ENCODE measurements at regions not wholly inside any gene's neighbourhood (a gene's known extent, or its start where the extent isn't known, plus 50 kb on each side); places are given as distances from the start of the nearest gene placed in this dataset.

GRCh38 chr10:112871021-112871420, 79.0 kb upstream of the TCF7L2 start:
- no peak overlapping the region for H3K27ac ChIP-seq
- DNase-seq (no peak), ATAC-seq (no peak)
- peaks cover 0 to 3% (median 0%) of the 10 kb centered on the region in 12 donors for H3K4me1 ChIP-seq
- no peaks in the 10 kb centered on the region for H3K27me3 ChIP-seq
- no peak overlapping the region for H3K4me3 ChIP-seq
- peaks cover 0 to 25% (median 6%) of the 10 kb centered on the region in 12 donors for H3K9me3 ChIP-seq
- intact Hi-C loops (cut with DNase I): no loop called here
- TF ChIP-seq CTCF (IDR thresholded peaks at IDR 0.05) (no peak), POLR2A (IDR thresholded peaks at IDR 0.05) (no peak)
- WGBS, 4 donors: 75 to 100% (median 92%) methylated on average over 1 of the region's 1 CpG
- no peaks in the 10 kb centered on the region for H3K36me3 ChIP-seq

DNA sequence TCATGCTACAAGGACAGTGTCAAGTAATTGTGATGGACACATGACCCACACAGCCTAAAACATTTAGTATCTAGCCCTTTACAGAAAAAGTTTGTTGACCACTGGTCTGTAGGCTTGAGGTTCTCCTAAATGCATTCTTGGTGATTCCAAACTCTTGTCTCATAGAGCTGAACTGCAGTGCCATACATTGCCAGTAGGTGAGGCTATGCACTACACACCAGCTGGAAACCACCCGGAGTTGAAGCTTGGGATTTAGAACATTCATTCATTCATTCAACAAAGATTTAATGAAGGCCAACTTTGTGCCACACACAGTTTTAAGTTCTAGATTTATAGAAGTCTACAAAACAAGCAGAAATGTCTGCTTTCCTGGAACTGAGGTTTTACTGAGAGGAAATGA, 77.3 kb upstream of the TCF7L2 start:
- peak in 3 of 12 donors; percentile 10 to 26 (median 21) for TF ChIP-seq CTCF (IDR thresholded peaks at IDR 0.05)
- no peak for TF ChIP-seq POLR2A (IDR thresholded peaks at IDR 0.05)
- DNase-seq (no peak), ATAC-seq (no peak)
- no peaks in the 10 kb centered on the region for H3K27me3 ChIP-seq
- no peak overlapping the region for H3K27ac ChIP-seq
- H3K9me3 ChIP-seq: peaks cover 0 to 25% (median 6%) of the 10 kb centered on the region in 12 donors
- peaks cover 0 to 6% (median 0%) of the 10 kb centered on the region in 12 donors for H3K4me1 ChIP-seq
- no peaks in the 10 kb centered on the region for H3K36me3 ChIP-seq
- 85 to 90% (median 86%) methylated on average over 1 of the region's 1 CpG for WGBS, 4 donors
- H3K4me3 ChIP-seq: no peak overlapping the region
- intact Hi-C loops (cut with DNase I): no loop called here

GRCh38 chr10:112873541-112873940, 76.5 kb upstream of the TCF7L2 start:
- 77 to 92% (median 82%) methylated on average over 1 of the region's 1 CpG for WGBS, 4 donors
- H3K4me3 ChIP-seq: no peak overlapping the region
- H3K27ac ChIP-seq: no peak overlapping the region
- H3K4me1 ChIP-seq: peaks cover 0 to 6% (median 0%) of the 10 kb centered on the region in 12 donors
- no peaks in the 10 kb centered on the region for H3K36me3 ChIP-seq
- H3K9me3 ChIP-seq: peaks cover 0 to 25% (median 6%) of the 10 kb centered on the region in 12 donors
- intact Hi-C loops (cut with DNase I): no loop called here
- no peak for ATAC-seq
- DNase-seq: no peak
- no peaks in the 10 kb centered on the region for H3K27me3 ChIP-seq
- no peak for TF ChIP-seq CTCF (IDR thresholded peaks at IDR 0.05)
- TF ChIP-seq POLR2A (IDR thresholded peaks at IDR 0.05): no peak

- Histone ChIP-seq H3K27ac (no peak overlapping the region), H3K4me1 (peaks cover 0 to 6% (median 0%) of the 10 kb centered on the region in 12 donors), H3K36me3 (no peaks in the 10 kb centered on the region), H3K4me3 (no peak overlapping the region), H3K9me3 (peaks cover 0 to 25% (median 6%) of the 10 kb centered on the region in 12 donors), H3K27me3 (no peaks in the 10 kb centered on the region)
- no peak for ATAC-seq
- no peak for DNase-seq
- intact Hi-C loops (cut with DNase I): no loop called here
- TF ChIP-seq CTCF (IDR thresholded peaks at IDR 0.05): no peak
- TF ChIP-seq POLR2A (IDR thresholded peaks at IDR 0.05): no peak
- 87 to 89% (median 88%) methylated on average over 4 of the region's 4 CpGs for WGBS, 4 donors
These were observed 75.1 kb upstream of the TCF7L2 start for GRCh38 chr10:112874982-112875381.
